NCI-H2029 treated with DMSO at 0.1 percent for 48 hours (cell line): ENCODE measurements at regions not wholly inside any gene's neighbourhood (a gene's known extent, or its start where the extent isn't known, plus 50 kb on each side); places are given as distances from the start of the nearest gene placed in this dataset.
A peak's percentile ranks its signal among the peaks of the same experiment; 100 is the strongest.

Experiments used
- DNase-seq: peaks from one replicate; lab custom pipeline; 2025; lab: John Stamatoyannopoulos, UW

GRCh38 chr6:165229216-165229615, 80.2 kb downstream of the C6orf118 start:
- no peak for DNase-seq

GRCh38 chr6:165227644-165228329, 81.6 kb downstream of the C6orf118 start:
- no peak for DNase-seq

- DNase-seq: no peak
Measured at GRCh38 chr6:165223736-165224135, 85.7 kb downstream of the C6orf118 start.

GRCh38 chr6:165223101-165223500, 86.3 kb downstream of the C6orf118 start:
- DNase-seq: no peak

GRCh38 chr6:165222315-165223025, 86.9 kb downstream of the C6orf118 start:
- no peak for DNase-seq

GRCh38 chr6:165220045-165220444, 89.4 kb downstream of the C6orf118 start:
- DNase-seq: no peak

- DNase-seq: no peak
Measured at GRCh38 chr6:165219629-165220028, 89.8 kb downstream of the C6orf118 start.

- no peak for DNase-seq
Measured at GRCh38 chr6:165218829-165219228, 90.6 kb downstream of the C6orf118 start.

- no peak for DNase-seq
Measured at GRCh38 chr6:165206798-165207197, 102.6 kb downstream of the C6orf118 start.

GRCh38 chr6:165205632-165206031, 103.8 kb downstream of the C6orf118 start:
- DNase-seq: no peak

GRCh38 chr6:165204807-165205545, 104.4 kb downstream of the C6orf118 start:
- no peak for DNase-seq

- no peak for DNase-seq
Measured at GRCh38 chr6:165200178-165200577, 109.2 kb downstream of the C6orf118 start.

- no peak for DNase-seq
Measured at GRCh38 chr6:165191461-165191860, 117.9 kb downstream of the C6orf118 start.

- DNase-seq: no peak
Measured at GRCh38 chr6:165186441-165187205, 122.8 kb downstream of the C6orf118 start.

GRCh38 chr6:165186041-165186440, 123.4 kb downstream of the C6orf118 start:
- no peak for DNase-seq

GRCh38 chr6:165184192-165184979, 125.0 kb downstream of the C6orf118 start:
- peak; percentile 35 for DNase-seq

GRCh38 chr6:165183496-165184140, 125.8 kb downstream of the C6orf118 start:
- no peak for DNase-seq

- no peak for DNase-seq
Measured at GRCh38 chr6:165183071-165183470, 126.3 kb downstream of the C6orf118 start.

- DNase-seq: peak; percentile 21
Measured at GRCh38 chr6:165181951-165182414, 127.4 kb downstream of the C6orf118 start.

- no peak for DNase-seq
Measured at GRCh38 chr6:165178056-165178455, 131.3 kb downstream of the C6orf118 start.

GRCh38 chr6:165173484-165173883, 135.9 kb downstream of the C6orf118 start:
- no peak for DNase-seq
